NCI-H1105 (cell line): ENCODE measurements at regions not wholly inside any gene's neighbourhood (a gene's known extent, or its start where the extent isn't known, plus 50 kb on each side); places are given as distances from the start of the nearest gene placed in this dataset.
"Not testable (repeated sequence)": the region's sequence is repeated elsewhere in the genome, so short reads cannot be mapped to it uniquely, and the experiment has no call there.

Source experiments
- DNase-seq: peaks from one replicate; lab custom pipeline; 2025; lab: John Stamatoyannopoulos, UW

DNA sequence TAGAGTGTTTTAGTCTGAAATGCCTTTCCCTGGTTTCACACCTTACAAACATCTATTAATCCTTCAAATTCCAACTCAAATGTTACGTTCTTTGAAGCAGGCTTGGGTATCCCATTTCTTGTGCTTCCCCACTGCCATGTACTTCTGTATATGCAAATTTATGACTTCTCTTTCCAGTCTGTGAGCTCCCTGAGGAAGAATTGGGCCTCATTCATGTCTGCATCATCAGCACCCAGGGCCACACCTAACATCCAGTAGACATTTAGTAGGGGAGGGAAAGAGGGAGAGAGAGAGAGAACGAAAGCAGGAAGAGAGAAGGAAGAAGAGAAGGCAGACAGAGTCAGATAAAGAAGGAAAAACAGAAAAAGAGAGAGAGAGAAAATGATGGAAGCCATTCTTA lies 53.3 kb upstream of the KY start:
- no peak for DNase-seq

DNA sequence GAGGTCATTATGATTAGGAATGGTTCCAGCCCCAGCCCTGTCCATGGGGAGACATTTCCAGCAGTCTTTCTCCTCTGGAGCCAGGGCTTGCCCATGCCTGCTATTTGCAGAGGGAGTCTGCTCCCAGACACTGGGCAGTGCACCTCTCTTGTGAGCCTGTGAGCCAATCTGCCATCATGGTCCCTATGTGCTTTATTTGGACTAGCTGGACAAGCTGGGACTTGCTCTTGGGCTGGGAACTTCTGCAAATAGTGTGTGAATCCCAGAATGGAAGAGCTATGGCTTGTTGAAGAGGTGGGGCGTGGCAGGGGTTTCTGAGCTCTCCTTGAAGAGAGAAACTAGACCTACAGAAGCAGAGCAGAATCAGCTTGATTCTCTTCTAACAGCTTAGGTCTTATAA lies 53.7 kb upstream of the KY start:
- peak; percentile 63 for DNase-seq

- no peak for DNase-seq
Observed at GRCh38 chr3:134707908-134708597, 57.2 kb upstream of the KY start.

- DNase-seq: no peak
Observed at GRCh38 chr3:134708671-134709070, 57.8 kb upstream of the KY start.

DNA sequence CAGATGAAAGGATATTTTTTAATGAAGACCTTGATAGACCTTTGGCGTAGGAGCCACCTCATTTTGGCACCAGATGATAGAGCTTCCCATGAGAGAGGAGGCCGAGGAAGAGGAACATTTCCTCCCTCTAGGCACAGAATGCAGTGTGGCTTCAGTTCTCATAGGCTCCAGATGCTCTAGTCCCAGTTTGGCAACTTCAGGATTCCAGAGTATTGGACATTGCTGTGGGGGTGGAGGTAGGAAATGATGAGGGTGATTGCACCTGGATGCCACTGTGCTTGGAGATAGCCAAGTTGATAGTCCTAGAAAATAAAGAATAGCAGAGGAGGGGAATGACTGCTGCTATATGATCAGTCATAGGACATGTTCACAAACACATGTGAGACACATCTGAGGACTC lies 58.3 kb upstream of the KY start:
- no peak for DNase-seq

- no peak for DNase-seq
Observed at GRCh38 chr3:134709561-134710312, 58.9 kb upstream of the KY start.

DNA sequence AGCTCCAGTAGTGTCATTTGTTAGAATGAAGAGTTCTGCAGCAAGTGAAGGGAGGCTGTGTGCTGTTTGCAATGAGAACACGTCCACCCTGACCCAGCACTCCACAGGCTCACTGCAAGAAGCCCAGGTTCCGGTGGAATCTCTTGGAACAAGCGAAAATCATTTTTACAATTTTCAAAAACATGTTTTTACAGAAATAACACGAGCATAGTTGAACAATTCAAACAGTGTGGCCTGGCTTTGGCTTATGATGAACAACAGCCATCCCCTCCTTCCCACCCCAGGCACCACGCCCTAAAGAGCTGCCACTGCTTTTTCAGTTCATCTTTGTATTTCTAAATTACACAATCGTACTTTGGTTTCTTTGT lies 59.5 kb upstream of the KY start:
- DNase-seq: no peak

DNA sequence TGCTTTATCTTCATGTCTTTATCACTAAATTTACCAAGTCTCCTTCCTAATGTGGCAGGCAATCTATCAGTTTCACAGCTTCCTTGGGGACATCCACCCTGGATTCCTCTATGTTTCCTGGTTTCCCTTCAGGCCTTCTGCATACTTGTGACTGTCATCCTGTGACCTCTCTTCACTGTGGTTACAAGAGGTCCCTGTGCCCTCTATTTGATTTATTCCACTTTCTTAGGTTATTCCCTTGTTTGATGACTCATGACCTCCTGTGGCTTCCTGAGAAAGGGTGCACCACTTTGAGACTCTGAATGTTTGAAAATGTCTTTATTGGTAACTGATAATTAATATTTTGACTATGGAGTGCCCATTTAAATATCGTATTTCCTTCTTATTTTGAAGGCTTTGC lies 60.5 kb upstream of the KY start:
- no peak for DNase-seq

DNA sequence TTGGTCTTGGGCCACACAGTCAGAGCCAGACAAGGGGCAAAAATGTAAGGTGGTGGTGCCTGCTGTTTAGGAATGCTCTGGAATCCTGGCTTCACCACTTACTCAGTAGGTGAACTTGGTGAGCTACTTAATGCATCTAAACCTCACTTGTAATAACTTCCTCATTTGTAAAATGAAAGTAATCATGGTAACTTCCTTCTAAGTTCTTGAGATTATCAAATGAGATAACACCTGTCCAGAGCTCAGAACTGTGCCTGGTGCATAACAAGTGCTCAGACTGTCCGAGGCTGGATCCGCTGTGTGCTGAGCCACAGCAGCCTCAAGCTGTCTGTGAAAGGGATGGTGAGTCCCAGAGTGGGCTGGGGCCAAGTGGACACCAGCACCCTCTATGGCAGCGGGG lies 62.8 kb upstream of the KY start:
- no peak for DNase-seq

DNA sequence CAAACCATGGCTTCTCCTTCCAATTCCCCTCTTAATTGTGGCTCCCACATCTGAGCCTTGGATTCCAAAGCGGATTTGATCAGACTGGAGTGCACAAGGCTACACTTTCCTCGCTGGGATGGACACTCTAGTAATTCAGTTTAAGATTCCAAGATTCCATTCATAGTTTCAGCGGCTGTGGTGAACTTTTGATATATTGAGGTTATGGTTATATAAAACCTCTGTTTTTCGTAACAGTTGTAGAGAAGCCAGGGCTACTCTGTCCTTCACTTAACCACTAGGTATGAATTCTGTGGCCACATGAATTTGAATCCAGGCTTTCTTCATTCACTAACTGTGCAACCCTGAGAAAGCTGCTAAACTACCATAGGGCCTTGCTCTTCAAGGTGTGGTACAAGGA lies 67.9 kb upstream of the KY start:
- no peak for DNase-seq

DNA sequence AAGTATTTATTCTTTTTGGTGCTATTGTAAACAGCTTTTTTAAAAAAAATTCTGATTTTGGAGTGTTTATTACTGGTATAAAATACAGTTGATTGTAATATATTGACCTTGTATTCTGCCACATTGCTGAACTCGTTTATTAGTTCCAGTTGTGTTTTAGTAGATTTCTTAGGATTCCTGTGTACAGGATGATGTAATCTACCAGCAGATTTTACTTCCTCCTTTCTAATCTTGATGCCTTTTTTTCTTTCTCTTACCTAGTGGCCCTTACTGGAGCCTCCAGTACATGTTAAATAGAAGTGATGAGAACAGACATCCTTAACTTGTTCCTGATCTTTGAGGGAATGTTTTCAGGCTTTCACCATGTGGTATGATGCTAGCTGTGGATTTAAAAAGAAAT lies 70.4 kb upstream of the KY start:
- no peak for DNase-seq

- DNase-seq: no peak
Observed at GRCh38 chr3:134722969-134723368, 72.1 kb upstream of the EPHB1 start.

DNA sequence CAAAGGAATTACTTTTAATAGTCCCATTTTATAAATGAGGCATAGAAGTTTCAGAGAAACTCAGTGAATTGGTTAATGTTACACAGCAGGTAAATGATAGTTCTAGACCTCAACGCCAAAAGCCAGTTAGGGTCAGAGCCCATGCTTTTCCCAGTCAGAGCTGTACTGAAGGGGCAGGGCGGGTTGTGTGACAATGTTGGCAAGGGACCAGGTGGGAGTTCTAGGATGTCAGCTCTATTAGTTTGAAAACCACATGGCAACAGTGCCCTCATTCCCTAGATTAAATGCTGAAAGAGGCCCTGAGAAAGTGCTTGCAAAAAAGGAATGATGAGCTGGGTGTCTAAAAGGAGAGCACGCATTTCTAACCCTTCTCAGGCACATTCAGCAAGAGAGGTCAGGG lies 65.4 kb upstream of the EPHB1 start:
- DNase-seq: no peak

DNA sequence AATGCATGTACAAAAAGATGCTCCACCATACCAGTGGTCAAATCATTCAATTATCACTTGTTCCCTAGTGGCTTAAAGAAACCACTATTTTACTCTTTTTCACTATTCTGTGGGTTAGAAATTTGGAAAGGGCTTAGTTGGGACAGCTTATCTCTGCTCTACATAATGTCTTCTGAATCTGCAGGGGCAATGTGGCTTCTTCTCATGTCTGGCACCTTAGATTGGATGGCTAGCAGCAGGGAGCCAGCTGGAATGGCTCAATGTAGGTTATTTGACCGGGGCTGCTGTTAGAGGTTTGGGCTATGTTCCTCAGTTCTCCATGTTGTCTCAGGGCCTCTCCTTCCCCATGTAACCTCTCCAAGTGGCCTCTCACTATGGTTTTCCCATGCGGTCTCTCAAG lies 57.5 kb upstream of the EPHB1 start:
- no peak for DNase-seq

DNA sequence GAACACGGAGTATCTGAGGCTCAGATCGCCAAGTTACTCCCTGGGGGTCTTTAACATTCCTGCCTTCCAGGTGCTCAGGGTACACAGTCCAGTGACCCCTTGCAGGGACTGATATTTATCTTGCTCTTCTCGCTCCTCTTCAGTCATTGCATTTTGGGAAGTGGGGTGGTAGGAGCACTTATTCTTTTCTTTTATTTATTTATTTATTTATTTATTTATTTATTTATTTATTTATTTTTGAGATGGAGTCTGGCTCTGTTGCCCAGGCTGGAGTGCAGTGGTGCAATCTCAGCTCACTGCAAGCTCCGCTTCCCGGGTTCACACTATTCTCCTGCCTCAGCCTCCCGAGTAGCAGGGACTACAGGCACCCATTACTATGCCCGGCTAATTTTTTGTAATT lies 55.0 kb upstream of the EPHB1 start:
- DNase-seq: not testable (repeated sequence)

DNA sequence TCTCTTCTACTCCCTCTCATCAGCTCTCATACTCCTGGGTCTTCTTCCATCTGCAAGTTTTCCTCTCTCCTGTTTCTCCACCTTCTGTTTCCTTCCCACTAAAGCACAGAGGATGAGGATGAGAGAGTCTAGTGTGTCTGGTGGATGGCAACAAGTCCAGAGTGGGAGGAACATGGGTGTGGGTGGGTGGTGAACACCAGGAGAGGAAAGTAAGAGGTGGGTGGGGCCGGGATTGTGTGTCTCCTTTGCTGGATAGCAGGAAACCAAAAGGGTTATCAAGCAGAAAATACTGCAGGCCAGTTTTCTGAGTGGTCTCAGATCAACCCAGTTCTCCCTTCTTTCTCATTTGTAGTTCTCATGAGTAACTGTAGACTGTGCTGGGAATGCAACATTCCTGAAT lies 52.9 kb upstream of the EPHB1 start:
- DNase-seq: no peak

GRCh38 chr3:134743006-134743405 lies 52.1 kb upstream of the EPHB1 start:
- DNase-seq: no peak
